ENCODE measurements at regions not wholly inside any gene's neighbourhood (a gene's known extent, or its start where the extent isn't known, plus 50 kb on each side); places are given as distances from the start of the nearest gene placed in this dataset.
"Not testable (repeated sequence)": the region's sequence is repeated elsewhere in the genome, so short reads cannot be mapped to it uniquely, and the experiment has no call there.

DNA sequence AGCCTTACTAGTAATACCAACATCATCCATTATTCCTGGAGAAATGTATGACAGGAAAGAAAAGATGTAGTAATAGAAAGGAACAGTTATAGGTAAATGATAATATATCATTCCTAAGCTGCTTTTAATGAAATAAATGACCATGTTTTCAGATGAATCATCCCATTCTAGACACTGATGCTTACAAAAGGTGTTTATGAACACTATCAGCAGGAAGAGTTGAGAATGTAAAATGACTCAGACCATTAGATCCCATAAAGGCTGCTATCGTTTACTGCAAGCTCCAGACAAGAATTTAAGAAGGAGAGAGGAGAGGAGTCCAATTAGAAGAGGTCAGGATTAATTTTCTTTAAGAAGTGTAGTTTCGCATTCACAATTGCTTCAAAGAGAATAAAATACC is 1033.5 kb downstream of the EFNA5 start:
- ChIA-PET CTCF (no interaction called here), POLR2A (no interaction called here)
- Histone ChIP-seq H3K27me3 (ENCODE audit: control insufficient read depth, insufficient read depth, low read length) (no peaks in the 10 kb centered on the region), H3K9me3 (ENCODE audit: control insufficient read depth, insufficient read depth, low read length) (no peaks in the 10 kb centered on the region), H3K27ac (ENCODE audit: low read depth, low read length) (no peak overlapping the region), H3K4me3 (ENCODE audit: low read depth, low read length) (no peak overlapping the region)
- TF ChIP-seq, protein P1, sequence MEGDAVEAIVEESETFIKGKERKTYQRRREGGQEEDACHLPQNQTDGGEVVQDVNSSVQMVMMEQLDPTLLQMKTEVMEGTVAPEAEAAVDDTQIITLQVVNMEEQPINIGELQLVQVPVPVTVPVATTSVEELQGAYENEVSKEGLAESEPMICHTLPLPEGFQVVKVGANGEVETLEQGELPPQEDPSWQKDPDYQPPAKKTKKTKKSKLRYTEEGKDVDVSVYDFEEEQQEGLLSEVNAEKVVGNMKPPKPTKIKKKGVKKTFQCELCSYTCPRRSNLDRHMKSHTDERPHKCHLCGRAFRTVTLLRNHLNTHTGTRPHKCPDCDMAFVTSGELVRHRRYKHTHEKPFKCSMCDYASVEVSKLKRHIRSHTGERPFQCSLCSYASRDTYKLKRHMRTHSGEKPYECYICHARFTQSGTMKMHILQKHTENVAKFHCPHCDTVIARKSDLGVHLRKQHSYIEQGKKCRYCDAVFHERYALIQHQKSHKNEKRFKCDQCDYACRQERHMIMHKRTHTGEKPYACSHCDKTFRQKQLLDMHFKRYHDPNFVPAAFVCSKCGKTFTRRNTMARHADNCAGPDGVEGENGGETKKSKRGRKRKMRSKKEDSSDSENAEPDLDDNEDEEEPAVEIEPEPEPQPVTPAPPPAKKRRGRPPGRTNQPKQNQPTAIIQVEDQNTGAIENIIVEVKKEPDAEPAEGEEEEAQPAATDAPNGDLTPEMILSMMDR (IDR thresholded peaks at IDR 0.05; ENCODE audit: low read depth, low read length) = no peak
- DNase-seq (ENCODE audit: low read depth, low spot score) = no peak

DNA sequence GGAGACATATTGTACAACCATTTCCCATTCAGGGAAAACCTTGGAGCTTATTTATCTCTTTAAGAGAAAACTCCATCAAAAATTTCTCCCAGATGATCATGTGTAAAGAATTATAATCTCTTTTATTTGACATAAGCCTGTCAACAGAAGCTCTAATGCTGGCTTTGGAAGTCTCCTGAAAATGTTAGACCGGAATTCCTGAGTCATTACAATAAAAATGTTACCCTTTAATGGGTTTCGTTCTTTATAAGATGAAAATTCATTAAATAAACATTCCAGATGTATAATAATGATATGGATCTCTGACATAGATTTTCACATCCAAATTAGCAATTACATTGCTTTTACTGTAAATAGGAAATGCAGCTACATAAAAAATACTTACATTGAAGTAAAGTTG is 1036.4 kb downstream of the EFNA5 start:
- TF ChIP-seq, protein P1 (IDR thresholded peaks at IDR 0.05; ENCODE audit: low read depth, low read length) = no peak
- ChIA-PET POLR2A (no interaction called here), CTCF (interaction anchor here (0.5 kb wide), 1 partner anchor 364 kb away, joined by 3 read pairs; no protein-coding TSS in a partner anchor)

DNA sequence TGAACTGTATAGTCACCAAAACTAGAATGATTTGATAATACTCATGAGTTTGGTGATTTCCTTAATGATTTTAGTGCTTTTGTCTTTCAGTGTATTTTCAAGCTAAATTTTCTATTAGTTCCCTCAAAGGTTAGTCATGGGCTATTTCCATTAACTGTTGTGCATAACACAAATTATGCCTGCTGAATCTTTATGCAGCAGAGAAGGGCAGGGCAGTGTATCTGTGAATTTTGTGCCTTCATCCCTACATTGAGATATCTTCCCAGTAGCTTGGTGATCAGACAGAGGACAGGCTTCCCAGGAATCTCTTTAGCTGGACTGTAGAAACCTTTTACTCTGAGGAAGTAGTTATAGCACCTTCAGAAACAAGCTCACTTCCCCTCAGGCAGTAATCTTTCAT is 1036.9 kb downstream of the EFNA5 start:
- Histone ChIP-seq H3K4me3 (ENCODE audit: low read depth, low read length) (no peak overlapping the region), H3K27me3 (ENCODE audit: control insufficient read depth, insufficient read depth, low read length) (no peaks in the 10 kb centered on the region), H3K27ac (ENCODE audit: low read depth, low read length) (no peak overlapping the region), H3K9me3 (ENCODE audit: control insufficient read depth, insufficient read depth, low read length) (no peaks in the 10 kb centered on the region)
- TF ChIP-seq, protein P1 (IDR thresholded peaks at IDR 0.05; ENCODE audit: low read depth, low read length) = no peak
- DNase-seq (ENCODE audit: low read depth, low spot score) = no peak
- ChIA-PET CTCF (interaction anchor here (0.5 kb wide), 1 partner anchor 364 kb away, joined by 3 read pairs; no protein-coding TSS in a partner anchor), POLR2A (no interaction called here)

More for the DNA sequence above, 1036.4 kb downstream of the EFNA5 start:
- Histone ChIP-seq H3K4me3 (ENCODE audit: low read depth, low read length) (no peak overlapping the region), H3K27ac (ENCODE audit: low read depth, low read length) (no peak overlapping the region), H3K9me3 (ENCODE audit: control insufficient read depth, insufficient read depth, low read length) (no peaks in the 10 kb centered on the region), H3K27me3 (ENCODE audit: control insufficient read depth, insufficient read depth, low read length) (no peaks in the 10 kb centered on the region)
- DNase-seq (ENCODE audit: low read depth, low spot score) = no peak

DNA sequence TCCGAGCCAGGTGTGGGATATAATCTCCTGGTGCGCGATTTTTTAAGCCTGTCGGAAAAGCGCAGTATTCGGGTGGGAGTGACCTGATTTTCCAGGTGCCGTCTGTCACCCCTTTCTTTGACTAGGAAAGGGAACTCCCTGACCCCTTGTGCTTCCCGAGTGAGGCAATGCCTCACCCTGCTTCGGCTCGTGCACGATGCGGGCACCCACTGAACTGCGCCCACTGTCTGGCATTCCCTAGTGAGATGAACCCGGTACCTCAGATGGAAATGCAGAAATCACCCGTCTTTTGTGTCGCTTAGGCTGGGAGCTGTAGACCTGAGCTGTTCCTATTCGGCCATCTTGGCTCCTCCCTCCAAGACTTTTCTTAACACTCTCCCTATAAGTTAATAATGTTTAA is 1042.3 kb downstream of the EFNA5 start:
- H3K27me3 ChIP-seq (ENCODE audit: control insufficient read depth, insufficient read depth, low read length); H3K27ac ChIP-seq (ENCODE audit: low read depth, low read length); POLR2A ChIA-PET; CTCF ChIA-PET; H3K9me3 ChIP-seq (ENCODE audit: control insufficient read depth, insufficient read depth, low read length); DNase-seq (ENCODE audit: low read depth, low spot score); H3K4me3 ChIP-seq (ENCODE audit: low read depth, low read length): not testable (repeated sequence)

DNA sequence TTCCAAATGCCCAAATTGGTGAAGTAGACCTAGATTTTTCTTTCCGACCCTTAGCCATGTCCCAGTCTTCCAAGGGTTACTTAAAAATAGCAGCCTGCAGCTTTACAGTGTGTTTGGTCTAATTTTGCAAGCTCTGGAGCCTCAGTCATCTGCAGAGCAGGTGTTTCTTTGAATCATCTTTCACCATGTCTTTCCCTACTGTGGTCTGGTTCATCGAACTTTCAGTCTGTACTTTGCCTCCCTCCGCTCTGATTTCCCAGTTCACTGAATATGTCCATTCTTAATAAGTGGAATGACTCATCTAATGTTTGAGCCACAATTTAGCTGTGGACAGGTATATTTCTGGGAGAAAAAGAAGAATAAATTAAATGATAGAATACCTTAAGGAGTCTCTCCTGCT is 1060.7 kb downstream of the EFNA5 start:
- Histone ChIP-seq H3K27ac (ENCODE audit: low read depth, low read length) (no peak overlapping the region), H3K9me3 (ENCODE audit: control insufficient read depth, insufficient read depth, low read length) (no peaks in the 10 kb centered on the region), H3K4me3 (ENCODE audit: low read depth, low read length) (no peak overlapping the region), H3K27me3 (ENCODE audit: control insufficient read depth, insufficient read depth, low read length) (no peaks in the 10 kb centered on the region)
- DNase-seq (ENCODE audit: low read depth, low spot score) = no peak
- TF ChIP-seq, protein P1 (IDR thresholded peaks at IDR 0.05; ENCODE audit: low read depth, low read length) = no peak
- ChIA-PET CTCF (no interaction called here), POLR2A (no interaction called here)

DNA sequence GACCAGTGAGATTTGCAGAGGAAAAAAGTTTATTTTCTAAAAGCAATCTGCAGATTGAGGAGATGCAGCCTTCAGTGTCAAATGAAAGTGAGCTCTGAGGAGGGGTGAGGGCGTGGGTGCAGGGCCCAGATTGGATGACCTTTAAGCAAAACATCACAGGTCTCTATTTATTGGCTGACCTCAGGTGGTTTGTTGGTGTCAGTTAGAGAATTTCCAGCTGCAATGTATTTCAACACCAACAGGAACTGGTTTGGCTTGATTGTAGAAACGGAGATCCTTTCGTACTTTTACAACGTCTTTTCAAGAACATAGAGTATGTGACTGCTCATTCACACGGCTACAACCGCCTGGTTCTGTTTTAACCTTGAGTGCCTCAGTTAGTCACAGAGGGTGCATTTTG is 1069.1 kb downstream of the EFNA5 start:
- Histone ChIP-seq H3K27me3 (ENCODE audit: control insufficient read depth, insufficient read depth, low read length) (no peaks in the 10 kb centered on the region), H3K27ac (ENCODE audit: low read depth, low read length) (no peak overlapping the region), H3K4me3 (ENCODE audit: low read depth, low read length) (no peak overlapping the region), H3K9me3 (ENCODE audit: control insufficient read depth, insufficient read depth, low read length) (no peaks in the 10 kb centered on the region)
- TF ChIP-seq, protein P1 (IDR thresholded peaks at IDR 0.05; ENCODE audit: low read depth, low read length) = no peak
- DNase-seq (ENCODE audit: low read depth, low spot score) = no peak
- POLR2A ChIA-PET = no interaction called here
- CTCF ChIA-PET = no interaction called here
